Sigmoid colon (tissue), 6 donors: ENCODE measurements at regions not wholly inside any gene's neighbourhood (a gene's known extent, or its start where the extent isn't known, plus 50 kb on each side); places are given as distances from the start of the nearest gene placed in this dataset.

Experiments used
- DNase-seq: peaks from one replicate; pipeline ENCODE4 v3.0.0-alpha.2; 2019
- H3K27ac ChIP-seq, 4 donors: fragments of 200-600 bp; sonication (generic); one replicate each; pipeline ENCODE4 v1.5.1; 2016 to 2019; ENCODE audit warnings: mild to moderate bottlenecking in 1 of 4
- H3K27me3 ChIP-seq, 3 donors: fragments of 200-600 bp; sonication (generic); one replicate each; pipeline ENCODE4 v1.5.1; 2019; ENCODE audit warnings: mild to moderate bottlenecking in 1 of 3
- H3K36me3 ChIP-seq, 4 donors: fragments of 200-600 bp; sonication (generic); one replicate each; pipeline ENCODE4 v1.5.1; 2016 to 2019
- H3K4me1 ChIP-seq, 4 donors: fragments of 200-600 bp; sonication (generic); one replicate each; pipeline ENCODE4 v1.5.1; 2017 to 2019
- H3K4me3 ChIP-seq, 4 donors: fragments of 200-600 bp; sonication (generic); one replicate each; pipeline ENCODE4 v1.5.1; 2017 to 2019; ENCODE audit warnings: mild to moderate bottlenecking in 2 of 4, moderate library complexity in 1 of 4
- H3K9me3 ChIP-seq, 4 donors: fragments of 200-600 bp in 3 of 4; sonication (generic) in 3 of 4; one replicate each; pipeline versions ENCODE4 v1.5.1 to v1.6.1; 2013 to 2019
- CTCF ChIP-seq, 4 experiments: fragments of 450-650 bp in 3 of 4; fragments of 200-600 bp in 1 of 4; IDR thresholded peaks; one replicate each; pipeline ENCODE4 v1.5.1; 2016 to 2019; ENCODE audit warnings: antibody characterized with exemption in 4 of 4, mild to moderate bottlenecking in 3 of 4, moderate library complexity in 2 of 4
- EP300 ChIP-seq, 4 donors: sonication (generic); formaldehyde crosslinking; IDR thresholded peaks; one replicate each; pipeline ENCODE4 v1.6.1; 2017; ENCODE audit warnings: antibody characterized with exemption in 4 of 4
- POLR2A ChIP-seq, 2 donors: fragments of 450-650 bp; IDR thresholded peaks; one replicate each; pipeline ENCODE4 v1.6.1; 2016; ENCODE audit warnings: antibody characterized with exemption in 2 of 2, mild to moderate bottlenecking in 2 of 2, moderate library complexity in 2 of 2
- POLR2AphosphoS5 ChIP-seq, 4 donors: sonication (generic); formaldehyde crosslinking; IDR thresholded peaks; one replicate each; pipeline ENCODE4 v1.6.1; 2017; ENCODE audit warnings: antibody characterized with exemption in 4 of 4
- WGBS, 2 donors: extraction: QIAGEN DNeasy Blood & Tissue Kit; methylation state at CpG; one replicate each; pipeline ENCODE4 v1.1.7; 2013; 5-methylcytosine and 5-hydroxymethylcytosine counted together
- intact Hi-C: fragments of 100-400 bp; cut with DNase I; formaldehyde crosslinking; loops from one replicate; pipeline ENCODE4 v1.15.1; 2023
- donor health status: healthy with polysubstance abuse.
- donor health status: healthy.

- WGBS, 2 donors = 78 to 79% methylated on average over 7 of the region's 7 CpGs
- intact Hi-C loops = no loop called here
- no peaks in the 10 kb centered on the region for H3K9me3 ChIP-seq
- TF ChIP-seq CTCF (IDR thresholded peaks at IDR 0.05) (no peak), POLR2A (IDR thresholded peaks at IDR 0.05) (no peak), EP300 (IDR thresholded peaks at IDR 0.05) (no peak), POLR2AphosphoS5 (IDR thresholded peaks at IDR 0.05) (no peak)
- no peak overlapping the region for H3K4me3 ChIP-seq
- no peaks in the 10 kb centered on the region for H3K27me3 ChIP-seq
- no peaks in the 10 kb centered on the region for H3K36me3 ChIP-seq
- no peak overlapping the region for H3K27ac ChIP-seq
- no peak for DNase-seq
- no peaks in the 10 kb centered on the region for H3K4me1 ChIP-seq
Observed at GRCh38 chr15:72915843-72916242, 132.3 kb upstream of the ADPGK start.

GRCh38 chr15:72912996-72913395, 129.4 kb upstream of the ADPGK start:
- H3K4me3 ChIP-seq = no peak overlapping the region
- H3K9me3 ChIP-seq = no peaks in the 10 kb centered on the region
- WGBS, 2 donors = 32 to 65% methylated on average over 2 of the region's 2 CpGs
- TF ChIP-seq EP300 (IDR thresholded peaks at IDR 0.05) = no peak
- no peak for TF ChIP-seq CTCF (IDR thresholded peaks at IDR 0.05)
- intact Hi-C loops = no loop called here
- no peaks in the 10 kb centered on the region for H3K4me1 ChIP-seq
- DNase-seq = no peak
- no peaks in the 10 kb centered on the region for H3K36me3 ChIP-seq
- no peak overlapping the region for H3K27ac ChIP-seq
- no peaks in the 10 kb centered on the region for H3K27me3 ChIP-seq

GRCh38 chr15:72912121-72912520, 128.6 kb upstream of the ADPGK start:
- Histone ChIP-seq H3K4me3 (no peak overlapping the region), H3K9me3 (no peaks in the 10 kb centered on the region), H3K4me1 (no peaks in the 10 kb centered on the region), H3K27me3 (no peaks in the 10 kb centered on the region), H3K27ac (no peak overlapping the region), H3K36me3 (no peaks in the 10 kb centered on the region)
- WGBS, 2 donors = 35 to 53% methylated on average over 4 of the region's 4 CpGs
- intact Hi-C loops = no loop called here
- TF ChIP-seq EP300 (IDR thresholded peaks at IDR 0.05) (no peak), CTCF (IDR thresholded peaks at IDR 0.05) (no peak), POLR2A (IDR thresholded peaks at IDR 0.05) (no peak), POLR2AphosphoS5 (IDR thresholded peaks at IDR 0.05) (no peak)
- DNase-seq = no peak

- intact Hi-C loops = no loop called here
- H3K27me3 ChIP-seq = no peaks in the 10 kb centered on the region
- DNase-seq = no peak
- WGBS, 2 donors = 22 to 35% methylated on average over 1 of the region's 1 CpG
- no peaks in the 10 kb centered on the region for H3K4me1 ChIP-seq
- H3K4me3 ChIP-seq = no peak overlapping the region
- H3K9me3 ChIP-seq = no peaks in the 10 kb centered on the region
- no peak overlapping the region for H3K27ac ChIP-seq
- TF ChIP-seq POLR2A (IDR thresholded peaks at IDR 0.05) (no peak), POLR2AphosphoS5 (IDR thresholded peaks at IDR 0.05) (no peak), EP300 (IDR thresholded peaks at IDR 0.05) (no peak), CTCF (IDR thresholded peaks at IDR 0.05) (no peak)
- no peaks in the 10 kb centered on the region for H3K36me3 ChIP-seq
Observed at GRCh38 chr15:72911626-72912025, 128.1 kb upstream of the ADPGK start.

- Histone ChIP-seq H3K4me1 (no peaks in the 10 kb centered on the region), H3K27ac (no peak overlapping the region), H3K36me3 (no peaks in the 10 kb centered on the region), H3K9me3 (no peaks in the 10 kb centered on the region), H3K4me3 (no peak overlapping the region), H3K27me3 (no peaks in the 10 kb centered on the region)
- no peak for DNase-seq
- intact Hi-C loops = no loop called here
- no peak for TF ChIP-seq CTCF (IDR thresholded peaks at IDR 0.05)
- no peak for TF ChIP-seq EP300 (IDR thresholded peaks at IDR 0.05)
- no peak for TF ChIP-seq POLR2AphosphoS5 (IDR thresholded peaks at IDR 0.05)
- no peak for TF ChIP-seq POLR2A (IDR thresholded peaks at IDR 0.05)
- WGBS, 2 donors = 78 to 85% methylated on average over 4 of the region's 4 CpGs
Observed at GRCh38 chr15:72908713-72909112, 125.2 kb upstream of the ADPGK start.
